ENCODE measurements at regions not wholly inside any gene's neighbourhood (a gene's known extent, or its start where the extent isn't known, plus 50 kb on each side); places are given as distances from the start of the nearest gene placed in this dataset.

DNA sequence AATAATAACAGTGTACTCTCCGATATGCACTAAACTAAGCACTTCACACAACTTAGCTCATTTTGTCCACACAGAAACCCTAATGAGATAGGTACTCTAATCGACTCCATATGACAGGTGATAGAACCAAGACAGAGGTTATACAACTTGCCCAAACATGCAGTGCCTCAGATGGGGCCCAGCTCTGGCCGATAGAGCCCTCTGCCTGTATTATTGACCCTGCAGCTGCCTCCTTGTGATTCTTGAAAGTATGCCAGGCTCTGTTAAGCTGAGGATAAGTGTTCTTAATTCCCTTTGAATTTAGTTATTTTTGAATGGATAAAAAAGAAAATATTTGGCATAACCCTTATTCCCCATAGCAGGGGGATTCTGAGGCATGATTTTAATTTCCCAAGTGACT lies 78.5 kb downstream of the HMHB1 start:
- Histone ChIP-seq H3K27ac (ENCODE audit: low read length in 2 of 2) (no peak overlapping the region), H3K9ac (ENCODE audit: low read length) (no peak overlapping the region), H3K27me3 (replicated peaks in 1 of 4; ENCODE audit: control extremely low read depth in 1 of 4, control insufficient read depth in 3 of 4, insufficient read depth in 4 of 4, low read length in 3 of 4) (no peaks in the 10 kb centered on the region), H4K20me1 (ENCODE audit: control insufficient read depth, insufficient read depth, low read length, poor library complexity, severe bottlenecking) (no peaks in the 10 kb centered on the region), H3K9me3 (ENCODE audit: control extremely low read depth in 1 of 3, control insufficient read depth in 2 of 3, insufficient read depth in 1 of 3, low read length in 2 of 3) (no peaks in the 10 kb centered on the region), H3K4me3 (ENCODE audit: control extremely low read depth in 1 of 5, extremely low read depth in 1 of 5, insufficient read depth in 1 of 5, low read depth in 2 of 5, low read length in 4 of 5) (no peak overlapping the region), H3K4me2 (replicated peaks; ENCODE audit: low read depth, low read length, poor library complexity, severe bottlenecking) (no peak overlapping the region), H3K79me2 (ENCODE audit: control insufficient read depth, insufficient read depth, low read length) (no peaks in the 10 kb centered on the region), H3K36me3 (replicated peaks in 1 of 2; ENCODE audit: control extremely low read depth in 1 of 2, control insufficient read depth in 1 of 2, extremely low read depth in 1 of 2, insufficient read depth in 2 of 2, low read length in 1 of 2) (no peaks in the 10 kb centered on the region), H3K4me1 (ENCODE audit: control insufficient read depth in 2 of 2, insufficient read depth in 2 of 2, low read length in 2 of 2) (no peaks in the 10 kb centered on the region), H2AFZ (ENCODE audit: insufficient read depth, low read depth, low read length, poor library complexity, severe bottlenecking) (no peak overlapping the region)
- no peak overlapping the region for H3K27ac Mint-ChIP-seq
- TF ChIP-seq EZH2 (IDR thresholded peaks at IDR 0.05; ENCODE audit: borderline replicate concordance, insufficient read depth, low read depth, low read length, poor library complexity, severe bottlenecking): no peak
- TF ChIP-seq, protein P1, sequence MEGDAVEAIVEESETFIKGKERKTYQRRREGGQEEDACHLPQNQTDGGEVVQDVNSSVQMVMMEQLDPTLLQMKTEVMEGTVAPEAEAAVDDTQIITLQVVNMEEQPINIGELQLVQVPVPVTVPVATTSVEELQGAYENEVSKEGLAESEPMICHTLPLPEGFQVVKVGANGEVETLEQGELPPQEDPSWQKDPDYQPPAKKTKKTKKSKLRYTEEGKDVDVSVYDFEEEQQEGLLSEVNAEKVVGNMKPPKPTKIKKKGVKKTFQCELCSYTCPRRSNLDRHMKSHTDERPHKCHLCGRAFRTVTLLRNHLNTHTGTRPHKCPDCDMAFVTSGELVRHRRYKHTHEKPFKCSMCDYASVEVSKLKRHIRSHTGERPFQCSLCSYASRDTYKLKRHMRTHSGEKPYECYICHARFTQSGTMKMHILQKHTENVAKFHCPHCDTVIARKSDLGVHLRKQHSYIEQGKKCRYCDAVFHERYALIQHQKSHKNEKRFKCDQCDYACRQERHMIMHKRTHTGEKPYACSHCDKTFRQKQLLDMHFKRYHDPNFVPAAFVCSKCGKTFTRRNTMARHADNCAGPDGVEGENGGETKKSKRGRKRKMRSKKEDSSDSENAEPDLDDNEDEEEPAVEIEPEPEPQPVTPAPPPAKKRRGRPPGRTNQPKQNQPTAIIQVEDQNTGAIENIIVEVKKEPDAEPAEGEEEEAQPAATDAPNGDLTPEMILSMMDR (IDR thresholded peaks at IDR 0.05): no peak
- no peaks in the 10 kb centered on the region for H3K4me1 Mint-ChIP-seq
- intact Hi-C loops (cut with micrococcal nuclease): no loop called here
- POLR2A ChIA-PET: no interaction called here
- no peak for DNase-seq
- WGBS (ENCODE audit: insufficient coverage): 71% methylated on average over 2 of the region's 3 CpGs
- no peak for ATAC-seq (ENCODE audit: low read depth)
- CTCF ChIA-PET: no interaction called here
- H3K27me3 Mint-ChIP-seq: peaks cover 16% of the 10 kb centered on the region
- H3K9me3 Mint-ChIP-seq (ENCODE audit: insufficient read depth): no peaks in the 10 kb centered on the region
- no peak overlapping the region for H3K4me3 Mint-ChIP-seq

DNA sequence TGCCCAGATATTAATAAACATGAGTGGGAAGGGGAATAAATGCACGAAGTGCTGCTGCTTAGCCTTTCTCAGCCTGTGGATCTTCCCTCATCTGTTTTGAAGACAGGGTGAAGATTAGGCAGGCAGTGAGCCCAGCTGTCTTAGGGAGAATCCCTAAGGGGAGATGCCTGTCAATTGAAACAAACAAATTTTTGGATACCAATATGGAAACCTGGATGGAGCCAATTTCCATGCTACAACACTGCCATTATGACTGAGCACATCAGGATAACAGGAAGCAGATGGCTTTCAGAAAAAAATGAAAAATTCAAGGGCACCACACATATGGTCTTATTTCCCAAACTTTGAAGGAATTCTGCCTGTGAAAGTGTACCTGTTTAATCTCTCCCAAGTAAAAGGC lies 80.3 kb downstream of the HMHB1 start:
- no peaks in the 10 kb centered on the region for H3K27me3 ChIP-seq (replicated peaks in 1 of 4; ENCODE audit: control extremely low read depth in 1 of 4, control insufficient read depth in 3 of 4, insufficient read depth in 4 of 4, low read length in 3 of 4)
- WGBS (ENCODE audit: insufficient coverage): 100% methylated on average over 1 of the region's 1 CpG
- no peak overlapping the region for H3K4me2 ChIP-seq (replicated peaks; ENCODE audit: low read depth, low read length, poor library complexity, severe bottlenecking)
- H3K9ac ChIP-seq (ENCODE audit: low read length): no peak overlapping the region
- no peak for TF ChIP-seq EZH2 (IDR thresholded peaks at IDR 0.05; ENCODE audit: borderline replicate concordance, insufficient read depth, low read depth, low read length, poor library complexity, severe bottlenecking)
- TF ChIP-seq, protein P1 (IDR thresholded peaks at IDR 0.05): no peak
- ATAC-seq (ENCODE audit: low read depth): no peak
- ChIA-PET POLR2A (no interaction called here), CTCF (no interaction called here)
- H3K4me3 ChIP-seq (ENCODE audit: control extremely low read depth in 1 of 5, extremely low read depth in 1 of 5, insufficient read depth in 1 of 5, low read depth in 2 of 5, low read length in 4 of 5): no peak overlapping the region
- no peak overlapping the region for H3K27ac Mint-ChIP-seq
- H3K36me3 ChIP-seq (replicated peaks in 1 of 2; ENCODE audit: control extremely low read depth in 1 of 2, control insufficient read depth in 1 of 2, extremely low read depth in 1 of 2, insufficient read depth in 2 of 2, low read length in 1 of 2): no peaks in the 10 kb centered on the region
- H3K4me1 ChIP-seq (ENCODE audit: control insufficient read depth in 2 of 2, insufficient read depth in 2 of 2, low read length in 2 of 2): no peaks in the 10 kb centered on the region
- H3K9me3 Mint-ChIP-seq (ENCODE audit: insufficient read depth): no peaks in the 10 kb centered on the region
- H3K4me1 Mint-ChIP-seq: no peaks in the 10 kb centered on the region
- intact Hi-C loops (cut with micrococcal nuclease): no loop called here
- no peak overlapping the region for H3K27ac ChIP-seq (ENCODE audit: low read length in 2 of 2)
- no peaks in the 10 kb centered on the region for H4K20me1 ChIP-seq (ENCODE audit: control insufficient read depth, insufficient read depth, low read length, poor library complexity, severe bottlenecking)
- no peak overlapping the region for H3K4me3 Mint-ChIP-seq
- H3K79me2 ChIP-seq (ENCODE audit: control insufficient read depth, insufficient read depth, low read length): no peaks in the 10 kb centered on the region
- peaks cover 16% of the 10 kb centered on the region for H3K27me3 Mint-ChIP-seq
- no peak for DNase-seq
- no peak overlapping the region for H2AFZ ChIP-seq (ENCODE audit: insufficient read depth, low read depth, low read length, poor library complexity, severe bottlenecking)
- no peaks in the 10 kb centered on the region for H3K9me3 ChIP-seq (ENCODE audit: control extremely low read depth in 1 of 3, control insufficient read depth in 2 of 3, insufficient read depth in 1 of 3, low read length in 2 of 3)
